OCI-LY7 (cell line): ENCODE measurements at regions not wholly inside any gene's neighbourhood (a gene's known extent, or its start where the extent isn't known, plus 50 kb on each side); places are given as distances from the start of the nearest gene placed in this dataset.

ENCODE experiments used
- CTCF ChIP-seq: fragments of 200-600 bp; sonication (generic); conservative IDR thresholded peaks from 2 replicates; pipeline ENCODE4 v1.5.1; 2014; ENCODE audit warnings: mild to moderate bottlenecking, antibody characterized with exemption, low read length, moderate library complexity, mixed read lengths
- EZH2phosphoT487 ChIP-seq: fragments of 200-600 bp; sonication (generic); IDR thresholded peaks from 2 replicates; pipeline ENCODE4 v1.6.1; 2018; ENCODE audit warnings: low read depth, borderline replicate concordance, mild to moderate bottlenecking, mixed run types, antibody characterized with exemption, low read length, moderate library complexity, mixed read lengths

- TF ChIP-seq CTCF (no peak), EZH2phosphoT487 (no peak)
These were observed 770.2 kb upstream of the NXPH2 start for GRCh38 chr2:139550341-139550740.
